ENCODE measurements at regions not wholly inside any gene's neighbourhood (a gene's known extent, or its start where the extent isn't known, plus 50 kb on each side); places are given as distances from the start of the nearest gene placed in this dataset.

- TF ChIP-seq CTCF (IDR thresholded peaks at IDR 0.05) (no peak), EZH2 (IDR thresholded peaks at IDR 0.05) (no peak), EZH2phosphoT487 (IDR thresholded peaks at IDR 0.05) (no peak)
Observed at GRCh38 chr10:88161070-88161469, 297.6 kb downstream of the PTEN start.

Data from neural progenitor cell (in vitro differentiated cells).